Mesenchymal stem cell (in vitro differentiated cells and primary cell): ENCODE measurements at regions not wholly inside any gene's neighbourhood (a gene's known extent, or its start where the extent isn't known, plus 50 kb on each side); places are given as distances from the start of the nearest gene placed in this dataset.

Source experiments
- DNase-seq: peaks from one replicate; pipeline ENCODE4 v3.0.0-alpha.2; 2013
- H2AFZ ChIP-seq: one replicate; pipeline ENCODE4 v1.6.1; 2013; ENCODE audit warnings: low read depth, mild to moderate bottlenecking, control low read depth, inconsistent platforms, low read length, moderate library complexity
- H2AK5ac ChIP-seq: 2 replicates; pipeline ENCODE4 v1.6.1; 2013; ENCODE audit warnings: low read length, moderate library complexity, mild to moderate bottlenecking, inconsistent platforms; ENCODE audit not compliant: severe bottlenecking
- H2BK120ac ChIP-seq: one replicate; pipeline ENCODE4 v1.6.1; 2013; ENCODE audit warnings: low read depth, mild to moderate bottlenecking, inconsistent platforms, low read length, moderate library complexity
- H2BK12ac ChIP-seq, 2 experiments: one replicate each; pipeline ENCODE4 v1.6.1; 2013; ENCODE audit warnings: inconsistent platforms in 2 of 2, low read length in 2 of 2, mild to moderate bottlenecking in 2 of 2, moderate library complexity in 2 of 2, control low read depth in 1 of 2
- H2BK15ac ChIP-seq: one replicate; pipeline ENCODE4 v1.6.1; 2013; ENCODE audit warnings: mild to moderate bottlenecking, low read depth, inconsistent platforms; ENCODE audit not compliant: poor library complexity, severe bottlenecking
- H2BK5ac ChIP-seq: 2 replicates; pipeline ENCODE4 v1.6.1; 2013; ENCODE audit warnings: low read depth, mild to moderate bottlenecking, low read length, control low read depth, inconsistent platforms; ENCODE audit not compliant: poor library complexity, severe bottlenecking
- H3K14ac ChIP-seq, 2 experiments: one replicate each; pipeline ENCODE4 v1.6.1; 2013; ENCODE audit warnings: inconsistent platforms in 2 of 2, low read length in 2 of 2, control low read depth in 1 of 2, mild to moderate bottlenecking in 1 of 2, moderate library complexity in 1 of 2
- H3K18ac ChIP-seq, 2 experiments: one replicate each; pipeline ENCODE4 v1.6.1; 2013; ENCODE audit warnings: inconsistent platforms in 2 of 2, low read length in 2 of 2, control low read depth in 1 of 2, low read depth in 1 of 2, mild to moderate bottlenecking in 1 of 2
- H3K23ac ChIP-seq, 2 experiments: one replicate each; pipeline ENCODE4 v1.6.1; 2013; ENCODE audit warnings: inconsistent platforms in 2 of 2, low read length in 2 of 2, mild to moderate bottlenecking in 2 of 2, moderate library complexity in 2 of 2, control low read depth in 1 of 2
- H3K27ac ChIP-seq: 2 replicates; pipeline ENCODE4 v1.5.1; 2013; ENCODE audit warnings: mild to moderate bottlenecking, moderate library complexity, low read length, control low read depth, inconsistent platforms; ENCODE audit not compliant: poor library complexity, severe bottlenecking
- H3K27me3 ChIP-seq, 2 experiments: 2 replicates each; pipeline versions ENCODE4 v1.6.1 to v1.7.0; 2013; ENCODE audit warnings: low read length in 2 of 2, mild to moderate bottlenecking in 2 of 2, moderate library complexity in 2 of 2, control low read depth in 1 of 2, inconsistent platforms in 1 of 2; ENCODE audit not compliant: control insufficient read depth in 1 of 2, insufficient read depth in 1 of 2
- H3K36me3 ChIP-seq, 2 experiments: 2 replicates each; pipeline versions ENCODE4 v1.6.1 to v1.7.0; 2013; ENCODE audit warnings: low read length in 2 of 2, control low read depth in 1 of 2, inconsistent platforms in 1 of 2, low read depth in 1 of 2, mild to moderate bottlenecking in 1 of 2; ENCODE audit not compliant: insufficient read depth in 2 of 2, control insufficient read depth in 1 of 2
- H3K4ac ChIP-seq, 2 experiments: one replicate each; pipeline ENCODE4 v1.6.1; 2013; ENCODE audit warnings: inconsistent platforms in 2 of 2, low read length in 2 of 2, mild to moderate bottlenecking in 2 of 2, moderate library complexity in 2 of 2, control low read depth in 1 of 2, low read depth in 1 of 2
- H3K4me1 ChIP-seq: 2 replicates; pipeline ENCODE4 v1.6.1; 2013; ENCODE audit warnings: low read depth, low read length, control low read depth; ENCODE audit not compliant: control insufficient read depth, insufficient read depth
- H3K4me2 ChIP-seq: 2 replicates; pipeline ENCODE4 v1.6.1; 2013; ENCODE audit warnings: low read length, mild to moderate bottlenecking, inconsistent platforms; ENCODE audit not compliant: poor library complexity, severe bottlenecking
- H3K4me3 ChIP-seq, 2 experiments: 2 replicates each; pipeline versions ENCODE4 v1.5.1 to v1.7.0; 2013; ENCODE audit warnings: low read length in 2 of 2, mild to moderate bottlenecking in 2 of 2, control low read depth in 1 of 2, low read depth in 1 of 2; ENCODE audit not compliant: insufficient read depth in 1 of 2
- H3K79me1 ChIP-seq: replicated peaks from 2 replicates; pipeline ENCODE4 v1.6.1; 2013; ENCODE audit warnings: mild to moderate bottlenecking, control low read depth, low read length, inconsistent platforms; ENCODE audit not compliant: poor library complexity, severe bottlenecking
- H3K9ac ChIP-seq: 2 replicates; pipeline ENCODE4 v1.7.0; 2013; ENCODE audit warnings: mild to moderate bottlenecking, low read length, moderate library complexity
- H3K9me3 ChIP-seq: 2 replicates; pipeline ENCODE4 v1.7.0; 2013; ENCODE audit warnings: mild to moderate bottlenecking, low read length; ENCODE audit not compliant: control insufficient read depth
- H4K8ac ChIP-seq: one replicate; pipeline ENCODE4 v1.6.1; 2013; ENCODE audit warnings: inconsistent platforms, mild to moderate bottlenecking, low read length, moderate library complexity
- H4K91ac ChIP-seq: one replicate; pipeline ENCODE4 v1.6.1; 2013; ENCODE audit warnings: mild to moderate bottlenecking, low read length, inconsistent platforms
- WGBS: methylation state at CpG from one replicate; pipeline ENCODE4 v1.1.7; 2013; ENCODE audit warnings: mixed read lengths; 5-methylcytosine and 5-hydroxymethylcytosine counted together

- H3K79me1 ChIP-seq: no peaks in the 10 kb centered on the region
- H3K9me3 ChIP-seq: no peaks in the 10 kb centered on the region
- no peak overlapping the region for H3K9ac ChIP-seq
- WGBS: 74% methylated on average over 1 of the region's 2 CpGs
- H2AK5ac ChIP-seq: no peak overlapping the region
- no peaks in the 10 kb centered on the region for H3K4me1 ChIP-seq
- H2BK120ac ChIP-seq: no peak overlapping the region
- H3K27ac ChIP-seq: no peak overlapping the region
- no peak overlapping the region for H3K18ac ChIP-seq
- no peak overlapping the region for H3K4me3 ChIP-seq
- H2BK15ac ChIP-seq: no peak overlapping the region
- no peak overlapping the region for H2BK5ac ChIP-seq
- no peaks in the 10 kb centered on the region for H3K27me3 ChIP-seq
- H2AFZ ChIP-seq: no peak overlapping the region
- no peak overlapping the region for H4K8ac ChIP-seq
- H3K36me3 ChIP-seq: no peaks in the 10 kb centered on the region
- no peak overlapping the region for H4K91ac ChIP-seq
- no peak overlapping the region for H3K23ac ChIP-seq
- H3K4ac ChIP-seq: no peak overlapping the region
- H3K14ac ChIP-seq: no peak overlapping the region
- H3K4me2 ChIP-seq: no peak overlapping the region
- no peak overlapping the region for H2BK12ac ChIP-seq
- no peak for DNase-seq
These were observed 323.2 kb downstream of the LRFN2 start for GRCh38 chr6:40263970-40264369.

GRCh38 chr6:40262363-40262762 is 324.8 kb downstream of the LRFN2 start:
- Histone ChIP-seq H3K4me3 (no peak overlapping the region), H3K4me1 (no peaks in the 10 kb centered on the region), H3K4me2 (no peak overlapping the region), H3K27ac (no peak overlapping the region), H2AFZ (no peak overlapping the region), H3K18ac (no peak overlapping the region), H3K23ac (no peak overlapping the region), H3K9ac (no peak overlapping the region), H4K91ac (no peak overlapping the region), H2AK5ac (no peak overlapping the region), H3K79me1 (no peaks in the 10 kb centered on the region), H3K27me3 (no peaks in the 10 kb centered on the region), H2BK5ac (no peak overlapping the region), H2BK12ac (no peak overlapping the region), H3K14ac (no peak overlapping the region), H4K8ac (no peak overlapping the region), H2BK120ac (no peak overlapping the region), H3K4ac (no peak overlapping the region), H2BK15ac (no peak overlapping the region), H3K36me3 (no peaks in the 10 kb centered on the region), H3K9me3 (no peaks in the 10 kb centered on the region)
- 95% methylated on average over 1 of the region's 1 CpG for WGBS
- no peak for DNase-seq

GRCh38 chr6:40258531-40258930 is 324.3 kb upstream of the MOCS1 start:
- Histone ChIP-seq H2BK12ac (no peak overlapping the region), H3K36me3 (no peaks in the 10 kb centered on the region), H3K4me1 (no peaks in the 10 kb centered on the region), H4K8ac (no peak overlapping the region), H2BK120ac (no peak overlapping the region), H2BK5ac (no peak overlapping the region), H2AFZ (no peak overlapping the region), H3K4me2 (no peak overlapping the region), H3K27ac (no peak overlapping the region), H4K91ac (no peak overlapping the region), H3K9ac (no peak overlapping the region), H3K14ac (no peak overlapping the region), H3K27me3 (peaks cover 0 to 7% of the 10 kb centered on the region in 2 experiments), H3K23ac (no peak overlapping the region), H2AK5ac (no peak overlapping the region), H3K79me1 (no peaks in the 10 kb centered on the region), H3K4me3 (no peak overlapping the region), H2BK15ac (no peak overlapping the region), H3K18ac (no peak overlapping the region), H3K9me3 (no peaks in the 10 kb centered on the region), H3K4ac (no peak overlapping the region)
- DNase-seq: no peak
- WGBS: 62% methylated on average over 5 of the region's 5 CpGs

- Histone ChIP-seq H3K36me3 (no peaks in the 10 kb centered on the region), H2BK120ac (no peak overlapping the region), H2AFZ (no peak overlapping the region), H2BK5ac (no peak overlapping the region), H2AK5ac (no peak overlapping the region), H2BK15ac (no peak overlapping the region), H3K4ac (no peak overlapping the region), H3K27me3 (peaks cover 0 to 14% of the 10 kb centered on the region in 2 experiments), H3K4me3 (no peak overlapping the region), H3K14ac (no peak overlapping the region), H3K4me2 (no peak overlapping the region), H3K79me1 (no peaks in the 10 kb centered on the region), H4K8ac (no peak overlapping the region), H3K9ac (no peak overlapping the region), H3K4me1 (no peaks in the 10 kb centered on the region), H3K18ac (no peak overlapping the region), H4K91ac (no peak overlapping the region), H3K9me3 (no peaks in the 10 kb centered on the region), H2BK12ac (no peak overlapping the region), H3K23ac (no peak overlapping the region), H3K27ac (no peak overlapping the region)
- no peak for DNase-seq
- no CpG with 5 or more reads among the region's 1 CpG for WGBS
These were observed 322.6 kb upstream of the MOCS1 start for GRCh38 chr6:40256831-40257230.
